MV-4-11 (cell line): ENCODE measurements at regions not wholly inside any gene's neighbourhood (a gene's known extent, or its start where the extent isn't known, plus 50 kb on each side); places are given as distances from the start of the nearest gene placed in this dataset.
"Not testable (repeated sequence)": the region's sequence is repeated elsewhere in the genome, so short reads cannot be mapped to it uniquely, and the experiment has no call there.

Experiments
- DNase-seq: peaks from one replicate; lab custom pipeline; 2025; lab: John Stamatoyannopoulos, UW

GRCh38 chr3:26964836-26965235 is 342.3 kb downstream of the LRRC3B start:
- no peak for DNase-seq

- DNase-seq = no peak
Measured at GRCh38 chr3:26967501-26967900, 344.9 kb downstream of the LRRC3B start.

DNA sequence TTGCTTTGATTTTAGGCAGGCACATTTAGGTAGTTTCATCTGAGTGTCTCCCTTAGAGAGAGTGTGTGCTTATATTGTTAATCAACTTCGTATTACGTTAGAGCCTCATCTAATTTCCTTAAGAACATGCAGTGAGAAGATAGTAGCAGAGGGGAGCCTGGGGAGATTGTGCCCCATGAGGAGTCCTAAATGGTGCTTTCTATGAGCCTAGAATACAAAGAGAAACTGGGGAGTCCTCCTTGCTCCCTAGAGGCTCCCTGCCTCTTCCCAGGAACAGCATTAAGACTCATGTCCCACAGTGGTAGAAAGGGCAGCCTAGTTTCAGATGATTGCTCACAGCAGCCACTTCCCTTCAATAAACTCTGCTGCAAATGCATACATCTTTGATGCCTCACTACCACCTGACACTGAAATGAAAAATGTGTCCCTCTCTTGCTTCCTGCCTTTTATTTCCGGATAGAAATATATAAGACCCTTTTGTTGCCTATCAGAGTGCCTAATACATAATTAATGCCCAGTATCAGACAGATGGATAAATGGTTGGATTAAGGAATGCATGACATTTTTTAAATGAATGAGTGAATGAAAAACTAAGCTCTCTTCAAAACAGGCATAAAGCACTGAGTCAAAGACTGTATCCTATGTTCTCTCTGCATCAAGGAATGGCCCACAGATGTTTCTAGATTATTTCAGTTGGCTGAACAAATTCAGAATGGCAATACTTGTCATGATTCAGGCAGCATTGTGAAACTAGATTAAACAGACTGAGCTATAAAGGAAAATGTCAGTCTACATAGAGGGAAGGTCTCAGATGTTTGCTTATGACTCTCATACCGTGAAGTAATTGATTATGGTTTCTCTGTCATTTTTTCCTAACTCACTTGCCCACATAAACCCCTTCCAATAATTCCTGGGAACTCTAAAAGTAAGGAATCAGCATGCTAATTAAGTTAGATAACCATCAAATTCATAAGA is 362.1 kb downstream of the LRRC3B start:
- DNase-seq = no peak

GRCh38 chr3:26989037-26989436 is 366.5 kb downstream of the LRRC3B start:
- no peak for DNase-seq

- no peak for DNase-seq
Measured at GRCh38 chr3:26997226-26997625, 372.0 kb downstream of the NEK10 start.

GRCh38 chr3:27010834-27011233 is 358.3 kb downstream of the NEK10 start:
- no peak for DNase-seq

DNA sequence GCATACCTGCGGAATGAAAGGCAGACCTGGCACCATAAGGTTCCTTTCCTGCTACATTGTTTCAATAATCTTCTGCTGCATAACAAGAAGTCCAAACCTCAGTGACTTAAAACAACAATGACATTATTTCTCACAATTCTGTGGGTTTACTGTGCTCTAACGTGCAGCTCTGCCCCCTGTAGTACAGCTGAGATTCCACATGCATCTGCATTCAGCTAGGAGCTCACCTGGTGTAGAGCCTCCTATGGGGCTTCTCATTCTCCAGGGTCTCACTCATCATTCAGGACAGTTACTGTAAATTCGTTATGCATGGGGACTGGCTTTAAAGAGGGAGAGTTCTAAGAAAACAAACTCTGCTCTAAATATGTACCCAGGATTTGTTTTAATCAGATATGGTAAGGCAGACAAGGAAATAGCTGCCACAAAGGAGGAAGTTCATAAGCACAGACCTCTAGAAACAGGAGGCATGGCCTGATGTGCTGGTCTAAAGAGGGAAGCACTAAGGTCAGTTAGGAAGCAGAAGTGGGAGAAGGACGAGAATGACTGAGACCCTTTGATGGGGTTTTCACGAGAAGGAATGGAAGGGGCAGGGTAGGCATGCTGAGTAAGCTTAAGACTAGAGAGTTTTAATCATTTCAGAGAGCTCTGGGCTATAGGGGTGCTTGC is 347.0 kb downstream of the NEK10 start:
- DNase-seq = peak; percentile 91

DNA sequence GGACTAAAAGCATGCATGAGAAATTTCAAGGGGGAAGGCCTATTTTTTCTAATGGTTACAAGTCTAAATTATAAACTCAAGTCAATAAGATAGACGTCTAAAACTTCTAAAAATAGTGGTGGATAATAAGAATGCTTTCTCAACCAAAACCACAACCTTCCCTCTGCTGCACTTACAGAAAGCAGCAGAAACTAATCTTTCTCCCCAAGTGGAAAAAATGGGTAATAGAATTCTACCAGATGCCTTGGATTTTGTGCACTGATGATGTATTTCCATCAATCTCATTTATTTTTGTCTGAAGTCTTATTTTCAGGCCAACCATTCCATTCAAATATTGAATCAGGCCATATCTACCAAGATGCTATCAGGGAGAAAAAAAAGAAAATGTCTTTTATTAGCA is 344.7 kb downstream of the NEK10 start:
- peak; percentile 80 for DNase-seq

- DNase-seq = peak; percentile 77
Measured at GRCh38 chr3:27025718-27026117, 343.5 kb downstream of the NEK10 start.

- no peak for DNase-seq
Measured at GRCh38 chr3:27031476-27031875, 337.7 kb downstream of the NEK10 start.

- DNase-seq = no peak
Measured at GRCh38 chr3:27034255-27034654, 334.9 kb downstream of the NEK10 start.

DNA sequence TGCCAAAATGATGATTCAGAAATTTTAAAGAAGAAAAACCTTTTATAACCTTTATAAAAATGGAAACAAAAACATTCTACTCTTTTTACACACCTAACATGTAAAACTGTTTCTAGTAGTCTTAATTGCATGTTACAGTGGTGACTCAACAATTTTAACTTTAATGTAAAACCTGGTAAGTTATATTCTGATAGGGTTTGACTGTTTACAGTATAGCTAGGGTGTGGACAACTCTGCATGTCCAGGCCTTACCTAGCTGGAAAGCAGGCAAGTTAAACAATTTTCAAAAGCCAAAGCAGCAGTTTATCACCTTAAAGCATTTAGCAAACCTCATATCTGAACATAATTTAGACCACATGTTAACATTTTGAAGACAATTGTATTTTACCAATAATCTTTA is 328.5 kb downstream of the NEK10 start:
- no peak for DNase-seq

GRCh38 chr3:27042541-27042940 is 326.6 kb downstream of the NEK10 start:
- not testable (repeated sequence) for DNase-seq

- DNase-seq = no peak
Measured at GRCh38 chr3:27043328-27043955, 325.7 kb downstream of the NEK10 start.

DNA sequence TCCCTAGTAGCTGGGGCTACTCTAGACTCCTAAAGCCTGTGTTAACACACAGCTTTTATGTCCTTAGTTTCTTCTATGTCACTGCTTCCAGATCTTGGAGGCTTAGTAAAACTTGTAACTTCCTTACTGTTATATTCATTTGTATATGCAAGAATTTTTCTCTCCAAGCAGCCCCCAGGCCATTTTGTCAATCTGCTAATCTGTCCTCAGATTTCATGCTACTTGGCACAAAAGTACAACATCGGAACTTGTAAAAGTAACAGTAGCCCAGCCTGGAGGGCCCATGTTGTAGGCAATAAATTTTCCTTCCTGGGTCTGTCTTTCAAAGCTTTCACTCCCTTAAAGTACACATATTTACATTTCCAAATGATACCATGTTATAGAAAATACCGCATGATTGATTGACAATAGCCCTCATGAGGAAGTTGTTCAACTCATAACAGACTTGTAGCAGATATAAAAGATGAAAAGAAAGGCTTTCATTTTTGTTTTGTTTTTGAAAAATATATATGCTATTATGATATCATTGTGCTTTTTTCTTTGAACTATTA is 324.2 kb downstream of the NEK10 start:
- DNase-seq = no peak

DNA sequence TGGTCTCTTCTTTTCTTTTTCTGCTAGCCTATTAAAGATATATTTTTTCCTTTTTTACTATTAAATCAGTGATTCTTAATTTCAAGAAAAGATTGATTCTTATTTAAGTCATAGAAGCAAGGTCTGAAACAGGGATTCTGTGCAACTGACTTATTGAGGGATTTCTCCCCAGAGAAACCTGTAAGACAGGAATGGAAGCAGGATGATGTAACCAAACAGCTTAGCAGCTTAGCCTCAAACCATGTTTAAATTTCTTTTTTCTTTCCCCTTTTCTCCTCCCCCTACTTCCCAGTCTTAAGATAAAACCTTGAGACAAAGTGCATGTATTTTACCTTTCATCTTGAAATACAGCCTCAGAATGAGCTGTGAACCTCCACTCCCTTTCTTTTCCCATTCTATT is 322.8 kb downstream of the NEK10 start:
- DNase-seq = no peak

GRCh38 chr3:27049792-27050191 is 319.4 kb downstream of the NEK10 start:
- peak; percentile 26 for DNase-seq

DNA sequence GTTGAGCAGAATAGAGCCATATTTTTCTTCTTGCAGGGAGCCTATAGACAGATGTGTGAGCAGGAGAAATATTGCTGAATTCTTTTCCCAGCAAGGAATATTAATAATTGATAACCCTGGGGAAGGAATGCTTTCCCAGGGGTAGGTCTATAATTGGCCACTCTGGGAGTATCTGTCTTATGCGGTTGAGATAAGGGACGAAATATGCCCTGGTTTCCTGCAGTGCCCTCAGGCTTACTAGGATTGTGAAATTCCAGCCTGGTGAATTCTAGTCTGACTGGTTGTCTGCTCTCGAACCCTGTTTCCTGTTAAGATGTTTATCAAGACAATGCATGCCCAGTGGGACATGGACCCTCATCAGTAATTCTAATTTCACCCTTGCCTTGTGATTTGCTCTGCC is 317.7 kb downstream of the NEK10 start:
- DNase-seq = not testable (repeated sequence)

GRCh38 chr3:27056326-27056725 is 312.9 kb downstream of the NEK10 start:
- no peak for DNase-seq

DNA sequence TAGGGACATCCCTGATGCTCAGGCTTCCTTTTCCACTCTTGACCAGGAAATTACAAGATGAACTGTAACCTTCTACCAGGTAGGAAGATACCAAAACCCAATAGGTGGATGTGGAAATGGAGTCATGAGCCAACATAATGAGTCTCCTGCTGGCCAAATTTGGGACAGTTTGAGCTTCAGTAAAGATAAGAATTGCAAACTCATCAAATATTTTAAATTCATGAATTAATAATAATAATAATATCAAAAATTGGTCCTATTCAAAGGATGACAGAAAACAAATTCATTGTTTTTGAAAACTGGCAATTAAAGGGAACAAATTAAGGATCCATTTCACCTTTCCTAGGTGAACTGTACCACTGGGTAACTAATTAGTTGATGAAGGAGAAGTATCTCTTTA is 309.7 kb downstream of the NEK10 start:
- DNase-seq = no peak
